ENCODE measurements at regions not wholly inside any gene's neighbourhood (a gene's known extent, or its start where the extent isn't known, plus 50 kb on each side); places are given as distances from the start of the nearest gene placed in this dataset.

DNA sequence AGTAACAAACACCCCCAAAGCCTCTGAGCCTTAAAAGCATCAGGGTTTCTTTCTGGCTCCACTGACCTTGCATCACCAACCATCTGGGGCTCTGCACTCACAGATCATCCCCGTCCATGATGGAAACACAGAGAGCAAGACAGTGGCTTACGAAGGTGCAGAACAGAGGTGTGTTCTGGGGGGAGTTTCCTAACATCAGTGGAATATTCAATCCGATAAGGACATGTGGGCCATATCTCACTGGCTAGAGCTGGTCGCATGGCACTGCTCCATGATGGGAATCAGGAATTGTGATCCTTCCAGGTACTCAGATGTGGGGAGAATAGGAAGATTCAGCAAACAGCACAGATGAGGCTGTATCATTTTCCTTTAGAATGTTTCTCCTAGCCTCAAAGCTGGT is 457.2 kb downstream of the IRS2 start:
- TF ChIP-seq, protein P1, sequence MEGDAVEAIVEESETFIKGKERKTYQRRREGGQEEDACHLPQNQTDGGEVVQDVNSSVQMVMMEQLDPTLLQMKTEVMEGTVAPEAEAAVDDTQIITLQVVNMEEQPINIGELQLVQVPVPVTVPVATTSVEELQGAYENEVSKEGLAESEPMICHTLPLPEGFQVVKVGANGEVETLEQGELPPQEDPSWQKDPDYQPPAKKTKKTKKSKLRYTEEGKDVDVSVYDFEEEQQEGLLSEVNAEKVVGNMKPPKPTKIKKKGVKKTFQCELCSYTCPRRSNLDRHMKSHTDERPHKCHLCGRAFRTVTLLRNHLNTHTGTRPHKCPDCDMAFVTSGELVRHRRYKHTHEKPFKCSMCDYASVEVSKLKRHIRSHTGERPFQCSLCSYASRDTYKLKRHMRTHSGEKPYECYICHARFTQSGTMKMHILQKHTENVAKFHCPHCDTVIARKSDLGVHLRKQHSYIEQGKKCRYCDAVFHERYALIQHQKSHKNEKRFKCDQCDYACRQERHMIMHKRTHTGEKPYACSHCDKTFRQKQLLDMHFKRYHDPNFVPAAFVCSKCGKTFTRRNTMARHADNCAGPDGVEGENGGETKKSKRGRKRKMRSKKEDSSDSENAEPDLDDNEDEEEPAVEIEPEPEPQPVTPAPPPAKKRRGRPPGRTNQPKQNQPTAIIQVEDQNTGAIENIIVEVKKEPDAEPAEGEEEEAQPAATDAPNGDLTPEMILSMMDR (conservative IDR thresholded peaks at IDR 0.05): no peak
- TF ChIP-seq EZH2 (IDR thresholded peaks at IDR 0.05; ENCODE audit: low read depth): no peak
